ENCODE measurements at regions not wholly inside any gene's neighbourhood (a gene's known extent, or its start where the extent isn't known, plus 50 kb on each side); places are given as distances from the start of the nearest gene placed in this dataset.
A peak's percentile ranks its signal among the peaks of the same experiment; 100 is the strongest.

GRCh38 chr10:10804998-10805740, 212.5 kb upstream of the CELF2 start:
- peak; percentile 64 for DNase-seq (ENCODE audit: low spot score)

- no peak for DNase-seq (ENCODE audit: low spot score)
Observed at GRCh38 chr10:10807106-10807505, 210.6 kb upstream of the CELF2 start.

- no peak for DNase-seq (ENCODE audit: low spot score)
Observed at GRCh38 chr10:10811562-10811961, 206.1 kb upstream of the CELF2 start.

GRCh38 chr10:10813656-10814055, 204.0 kb upstream of the CELF2 start:
- no peak for DNase-seq (ENCODE audit: low spot score)

GRCh38 chr10:10814069-10814468, 203.6 kb upstream of the CELF2 start:
- DNase-seq (ENCODE audit: low spot score) = no peak

GRCh38 chr10:10816447-10816846, 201.2 kb upstream of the CELF2 start:
- DNase-seq (ENCODE audit: low spot score) = no peak

- DNase-seq (ENCODE audit: low spot score) = no peak
Observed at GRCh38 chr10:10817609-10818008, 200.1 kb upstream of the CELF2 start.

- DNase-seq (ENCODE audit: low spot score) = no peak
Observed at GRCh38 chr10:10818082-10818481, 199.6 kb upstream of the CELF2 start.

- DNase-seq (ENCODE audit: low spot score) = no peak
Observed at GRCh38 chr10:10819206-10819856, 198.3 kb upstream of the CELF2 start.

- no peak for DNase-seq (ENCODE audit: low spot score)
Observed at GRCh38 chr10:10821926-10822325, 195.7 kb upstream of the CELF2 start.

GRCh38 chr10:10824591-10825148, 193.0 kb upstream of the CELF2 start:
- no peak for DNase-seq (ENCODE audit: low spot score)

GRCh38 chr10:10826125-10826524, 191.5 kb upstream of the CELF2 start:
- no peak for DNase-seq (ENCODE audit: low spot score)

- no peak for DNase-seq (ENCODE audit: low spot score)
Observed at GRCh38 chr10:10828623-10829022, 189.0 kb upstream of the CELF2 start.

GRCh38 chr10:10829576-10829975, 188.1 kb upstream of the CELF2 start:
- no peak for DNase-seq (ENCODE audit: low spot score)

- DNase-seq (ENCODE audit: low spot score) = no peak
Observed at GRCh38 chr10:10830293-10830986, 187.2 kb upstream of the CELF2 start.

GRCh38 chr10:10831085-10831484, 186.6 kb upstream of the CELF2 start:
- DNase-seq (ENCODE audit: low spot score) = no peak

GRCh38 chr10:10833955-10834354, 183.7 kb upstream of the CELF2 start:
- DNase-seq (ENCODE audit: low spot score) = no peak

GRCh38 chr10:10844251-10844650, 173.4 kb upstream of the CELF2 start:
- no peak for DNase-seq (ENCODE audit: low spot score)

GRCh38 chr10:10845185-10845584, 172.5 kb upstream of the CELF2 start:
- no peak for DNase-seq (ENCODE audit: low spot score)

- DNase-seq (ENCODE audit: low spot score) = no peak
Observed at GRCh38 chr10:10845826-10846503, 171.7 kb upstream of the CELF2 start.

GRCh38 chr10:10846504-10846900, 171.2 kb upstream of the CELF2 start:
- DNase-seq (ENCODE audit: low spot score) = no peak

- DNase-seq (ENCODE audit: low spot score) = no peak
Observed at GRCh38 chr10:10847387-10847786, 170.3 kb upstream of the CELF2 start.
